Astrocyte (in vitro differentiated cells and primary cell): ENCODE measurements at regions not wholly inside any gene's neighbourhood (a gene's known extent, or its start where the extent isn't known, plus 50 kb on each side); places are given as distances from the start of the nearest gene placed in this dataset.

Experiments used
- DNase-seq: peaks from one replicate; pipeline ENCODE4 v3.0.0-alpha.2; 2010; ENCODE audit warnings: low read depth
- FAIRE-seq: peaks from 2 replicates; lab custom pipeline; 2011; peaks lifted over from hg19 to GRCh38; lab: Jason Lieb, UNC
- H2AFZ ChIP-seq: 2 replicates; pipeline ENCODE4 v1.6.0; 2012; ENCODE audit warnings: low read depth, low read length, inconsistent platforms
- H3K27ac ChIP-seq: 2 replicates; pipeline ENCODE4 v1.5.1; 2011; ENCODE audit warnings: low read depth, low read length, inconsistent platforms
- H3K27me3 ChIP-seq: 2 replicates; pipeline ENCODE4 v1.6.0; 2011; ENCODE audit warnings: low read length, inconsistent platforms; ENCODE audit not compliant: insufficient read depth
- H3K36me3 ChIP-seq: 2 replicates; pipeline ENCODE4 v1.5.1; 2011; ENCODE audit warnings: low read length, inconsistent platforms; ENCODE audit not compliant: insufficient read depth
- H3K4me1 ChIP-seq: 2 replicates; pipeline ENCODE4 v1.5.1; 2011; ENCODE audit warnings: low read length, inconsistent platforms; ENCODE audit not compliant: insufficient read depth
- H3K4me2 ChIP-seq: 2 replicates; pipeline ENCODE4 v1.6.0; 2012; ENCODE audit warnings: low read length, inconsistent platforms
- H3K4me3 ChIP-seq: 2 replicates; pipeline ENCODE4 v1.5.1; 2011; ENCODE audit warnings: low read depth, mild to moderate bottlenecking, low read length, inconsistent platforms; ENCODE audit not compliant: insufficient read depth
- H3K79me2 ChIP-seq: 2 replicates; pipeline ENCODE4 v1.6.0; 2012; ENCODE audit warnings: mild to moderate bottlenecking, low read length, inconsistent platforms; ENCODE audit not compliant: insufficient read depth
- H3K9ac ChIP-seq: 2 replicates; pipeline ENCODE4 v1.6.0; 2012; ENCODE audit warnings: mild to moderate bottlenecking, low read length, inconsistent platforms
- H3K9me3 ChIP-seq: 2 replicates; pipeline ENCODE4 v1.5.1; 2012; ENCODE audit warnings: low read depth, mild to moderate bottlenecking, low read length, inconsistent platforms; ENCODE audit not compliant: insufficient read depth
- H4K20me1 ChIP-seq: 2 replicates; pipeline ENCODE4 v1.6.0; 2012; ENCODE audit warnings: low read length, inconsistent platforms; ENCODE audit not compliant: insufficient read depth
- H3K27ac Mint-ChIP-seq: one replicate; pipeline ENCODE4 v1.8.0; 2021; ENCODE audit warnings: mild to moderate bottlenecking, mixed read lengths; ENCODE audit not compliant: unreplicated experiment
- H3K27me3 Mint-ChIP-seq: one replicate; pipeline ENCODE4 v1.8.0; 2021; ENCODE audit warnings: low read depth, mixed read lengths; ENCODE audit not compliant: unreplicated experiment
- H3K36me3 Mint-ChIP-seq: one replicate; pipeline ENCODE4 v1.8.0; 2021; ENCODE audit warnings: low read depth, mixed read lengths; ENCODE audit not compliant: unreplicated experiment
- H3K4me1 Mint-ChIP-seq: one replicate; pipeline ENCODE4 v1.8.0; 2021; ENCODE audit warnings: low read depth, mixed read lengths; ENCODE audit not compliant: unreplicated experiment
- H3K4me3 Mint-ChIP-seq: one replicate; pipeline ENCODE4 v1.8.0; 2021; ENCODE audit warnings: mild to moderate bottlenecking, moderate library complexity, mixed read lengths; ENCODE audit not compliant: unreplicated experiment
- H3K9me3 Mint-ChIP-seq: one replicate; pipeline ENCODE4 v1.8.0; 2021; ENCODE audit warnings: mild to moderate bottlenecking, mixed read lengths; ENCODE audit not compliant: unreplicated experiment
- CTCF ChIP-seq: IDR thresholded peaks from 2 replicates; pipeline ENCODE4 v1.5.1; 2011; ENCODE audit warnings: low read depth, mild to moderate bottlenecking, inconsistent platforms, low read length, moderate library complexity; ENCODE audit not compliant: insufficient read depth
- EZH2 ChIP-seq: IDR thresholded peaks from 2 replicates; pipeline ENCODE4 v1.6.1; 2012; ENCODE audit warnings: mild to moderate bottlenecking, low read length, inconsistent platforms; ENCODE audit not compliant: insufficient read depth

GRCh38 chr22:42330170-42330569 lies 59.7 kb upstream of the TCF20 start:
- Histone ChIP-seq H3K27me3 (peaks cover 10% of the 10 kb centered on the region), H3K27ac (no peak overlapping the region), H4K20me1 (peaks cover 52% of the 10 kb centered on the region), H3K4me2 (no peak overlapping the region), H3K4me1 (no peaks in the 10 kb centered on the region), H3K9ac (no peak overlapping the region), H3K4me3 (no peak overlapping the region), H3K79me2 (no peaks in the 10 kb centered on the region), H3K9me3 (no peaks in the 10 kb centered on the region), H3K36me3 (no peaks in the 10 kb centered on the region), H2AFZ (no peak overlapping the region)
- no peak for DNase-seq
- H3K4me1 Mint-ChIP-seq, result peaks cover 4% of the 10 kb centered on the region
- TF ChIP-seq CTCF (no peak), EZH2 (no peak)
- H3K27ac Mint-ChIP-seq, result no peak overlapping the region
- H3K36me3 Mint-ChIP-seq, result no peaks in the 10 kb centered on the region
- no peak for FAIRE-seq
- H3K27me3 Mint-ChIP-seq, result peaks cover 64% of the 10 kb centered on the region
- H3K9me3 Mint-ChIP-seq, result no peaks in the 10 kb centered on the region
- H3K4me3 Mint-ChIP-seq, result no peak overlapping the region

GRCh38 chr22:42329504-42329903 lies 59.1 kb upstream of the TCF20 start:
- no peak for TF ChIP-seq EZH2
- no peak for TF ChIP-seq CTCF
- H3K4me3 Mint-ChIP-seq, result no peak overlapping the region
- Histone ChIP-seq H3K27me3 (peaks cover 10% of the 10 kb centered on the region), H3K27ac (no peak overlapping the region), H4K20me1 (peaks cover 49% of the 10 kb centered on the region), H3K4me1 (no peaks in the 10 kb centered on the region), H3K4me2 (no peak overlapping the region), H3K36me3 (no peaks in the 10 kb centered on the region), H3K4me3 (no peak overlapping the region), H3K79me2 (no peaks in the 10 kb centered on the region), H2AFZ (no peak overlapping the region), H3K9me3 (no peaks in the 10 kb centered on the region), H3K9ac (no peak overlapping the region)
- H3K36me3 Mint-ChIP-seq, result no peaks in the 10 kb centered on the region
- no peak for FAIRE-seq
- peaks cover 58% of the 10 kb centered on the region for H3K27me3 Mint-ChIP-seq
- no peaks in the 10 kb centered on the region for H3K9me3 Mint-ChIP-seq
- peaks cover 4% of the 10 kb centered on the region for H3K4me1 Mint-ChIP-seq
- H3K27ac Mint-ChIP-seq, result no peak overlapping the region
- DNase-seq, result no peak

- Mint-ChIP-seq H3K27me3 (peaks cover 54% of the 10 kb centered on the region), H3K4me3 (no peak overlapping the region), H3K9me3 (no peaks in the 10 kb centered on the region), H3K27ac (no peak overlapping the region), H3K36me3 (no peaks in the 10 kb centered on the region), H3K4me1 (peaks cover 4% of the 10 kb centered on the region)
- Histone ChIP-seq H3K4me2 (no peak overlapping the region), H3K4me3 (no peak overlapping the region), H3K27ac (no peak overlapping the region), H3K9me3 (no peaks in the 10 kb centered on the region), H2AFZ (no peak overlapping the region), H3K79me2 (no peaks in the 10 kb centered on the region), H4K20me1 (peaks cover 45% of the 10 kb centered on the region), H3K4me1 (no peaks in the 10 kb centered on the region), H3K9ac (no peak overlapping the region), H3K36me3 (no peaks in the 10 kb centered on the region), H3K27me3 (peaks cover 10% of the 10 kb centered on the region)
- FAIRE-seq (no peak), DNase-seq (no peak)
- TF ChIP-seq CTCF, result no peak
- no peak for TF ChIP-seq EZH2
Observed at GRCh38 chr22:42328784-42329145, 58.3 kb upstream of the TCF20 start.
